ENCODE measurements at regions not wholly inside any gene's neighbourhood (a gene's known extent, or its start where the extent isn't known, plus 50 kb on each side); places are given as distances from the start of the nearest gene placed in this dataset.
"Not testable (repeated sequence)": the region's sequence is repeated elsewhere in the genome, so short reads cannot be mapped to it uniquely, and the experiment has no call there.

DNA sequence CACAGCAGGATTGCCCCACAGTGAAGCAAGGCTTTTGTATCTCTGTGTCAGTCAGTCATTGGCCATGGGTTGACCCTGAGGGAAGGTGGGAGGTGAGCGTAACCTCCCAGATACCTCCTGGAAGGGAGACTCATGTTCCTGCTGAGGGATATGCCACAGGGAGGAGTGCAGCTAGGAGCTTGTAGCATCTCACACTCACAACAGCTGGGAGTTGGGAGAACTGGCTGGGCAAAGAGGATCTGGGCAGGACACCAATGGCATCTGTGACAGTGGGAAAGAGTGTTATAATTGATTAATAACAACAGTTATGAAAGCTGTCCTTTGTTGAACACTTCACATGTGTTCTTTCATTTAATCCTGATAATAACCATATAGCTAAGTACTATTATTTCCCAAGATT, 171.0 kb downstream of the TLE3 start:
- WGBS, 2 experiments (ENCODE audit: insufficient coverage in 2 of 2), result 67% methylated on average over 1 of the region's 1 CpG; no CpG with 5 or more reads in 1 of the 2 experiments
- Histone ChIP-seq H3K27ac (ENCODE audit: low read depth, low read length, severe bottlenecking) (no peak overlapping the region), H3K9me3 (ENCODE audit: control insufficient read depth, low read length) (peaks cover 12% of the 10 kb centered on the region), H3K4me1 (ENCODE audit: control insufficient read depth, insufficient read depth, low read length, poor library complexity, severe bottlenecking) (no peaks in the 10 kb centered on the region), H3K4me3 (ENCODE audit: extremely low read depth, insufficient read depth, low read length, poor library complexity, severe bottlenecking) (no peak overlapping the region), H3K36me3 (ENCODE audit: control insufficient read depth, insufficient read depth, low read length) (no peaks in the 10 kb centered on the region)

GRCh38 chr15:69928890-69929289, 168.8 kb downstream of the TLE3 start:
- 88% methylated on average over 1 to 2 of the region's 2 CpGs for WGBS, 2 experiments (ENCODE audit: insufficient coverage in 2 of 2)
- H3K9me3 ChIP-seq (ENCODE audit: control insufficient read depth, low read length), result peaks cover 12% of the 10 kb centered on the region
- H3K27ac ChIP-seq (ENCODE audit: low read depth, low read length, severe bottlenecking); H3K36me3 ChIP-seq (ENCODE audit: control insufficient read depth, insufficient read depth, low read length); H3K4me3 ChIP-seq (ENCODE audit: extremely low read depth, insufficient read depth, low read length, poor library complexity, severe bottlenecking); H3K4me1 ChIP-seq (ENCODE audit: control insufficient read depth, insufficient read depth, low read length, poor library complexity, severe bottlenecking): not testable (repeated sequence)

GRCh38 chr15:69929905-69930630, 167.6 kb downstream of the TLE3 start:
- H3K4me1 ChIP-seq (ENCODE audit: control insufficient read depth, insufficient read depth, low read length, poor library complexity, severe bottlenecking), result no peaks in the 10 kb centered on the region
- H3K4me3 ChIP-seq (ENCODE audit: extremely low read depth, insufficient read depth, low read length, poor library complexity, severe bottlenecking), result no peak overlapping the region
- H3K9me3 ChIP-seq (ENCODE audit: control insufficient read depth, low read length), result peaks cover 11% of the 10 kb centered on the region
- no peaks in the 10 kb centered on the region for H3K36me3 ChIP-seq (ENCODE audit: control insufficient read depth, insufficient read depth, low read length)
- 83% methylated on average over 6 to 7 of the region's 10 CpGs for WGBS, 2 experiments (ENCODE audit: insufficient coverage in 2 of 2)
- H3K27ac ChIP-seq (ENCODE audit: low read depth, low read length, severe bottlenecking), result no peak overlapping the region

DNA sequence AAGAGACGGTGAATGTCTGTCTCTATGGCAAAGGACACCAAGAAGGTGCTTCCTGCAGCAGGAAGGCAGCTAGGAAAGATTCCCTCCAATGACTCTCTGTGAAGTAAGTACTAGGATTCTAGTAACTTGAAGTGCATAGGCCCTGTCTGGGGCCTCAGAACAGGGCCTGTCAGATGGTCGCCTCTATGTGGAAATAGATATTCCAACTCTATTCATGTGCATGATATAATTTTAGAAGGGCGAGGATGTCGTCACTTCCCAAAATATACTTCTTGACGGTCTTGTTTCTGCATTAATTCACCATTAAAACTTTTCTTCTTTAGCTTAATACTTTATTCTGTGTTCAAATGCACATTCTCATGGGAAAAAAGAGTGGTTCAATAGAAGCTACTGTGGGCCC, 167.0 kb downstream of the TLE3 start:
- Histone ChIP-seq H3K9me3 (ENCODE audit: control insufficient read depth, low read length) (peaks cover 13% of the 10 kb centered on the region), H3K27ac (ENCODE audit: low read depth, low read length, severe bottlenecking) (no peak overlapping the region), H3K4me3 (ENCODE audit: extremely low read depth, insufficient read depth, low read length, poor library complexity, severe bottlenecking) (no peak overlapping the region), H3K36me3 (ENCODE audit: control insufficient read depth, insufficient read depth, low read length) (no peaks in the 10 kb centered on the region), H3K4me1 (ENCODE audit: control insufficient read depth, insufficient read depth, low read length, poor library complexity, severe bottlenecking) (no peaks in the 10 kb centered on the region)
- WGBS, 2 experiments (ENCODE audit: insufficient coverage in 2 of 2), result 100% methylated on average over 1 of the region's 5 CpGs; no CpG with 5 or more reads in 1 of the 2 experiments

- no peaks in the 10 kb centered on the region for H3K36me3 ChIP-seq (ENCODE audit: control insufficient read depth, insufficient read depth, low read length)
- H3K4me1 ChIP-seq (ENCODE audit: control insufficient read depth, insufficient read depth, low read length, poor library complexity, severe bottlenecking), result no peaks in the 10 kb centered on the region
- 95 to 98% methylated on average over 5 of the region's 5 CpGs for WGBS, 2 experiments (ENCODE audit: insufficient coverage in 2 of 2)
- H3K27ac ChIP-seq (ENCODE audit: low read depth, low read length, severe bottlenecking), result no peak overlapping the region
- no peak overlapping the region for H3K4me3 ChIP-seq (ENCODE audit: extremely low read depth, insufficient read depth, low read length, poor library complexity, severe bottlenecking)
- peaks cover 16% of the 10 kb centered on the region for H3K9me3 ChIP-seq (ENCODE audit: control insufficient read depth, low read length)
Observed at GRCh38 chr15:69931156-69931555, 166.6 kb downstream of the TLE3 start.

DNA sequence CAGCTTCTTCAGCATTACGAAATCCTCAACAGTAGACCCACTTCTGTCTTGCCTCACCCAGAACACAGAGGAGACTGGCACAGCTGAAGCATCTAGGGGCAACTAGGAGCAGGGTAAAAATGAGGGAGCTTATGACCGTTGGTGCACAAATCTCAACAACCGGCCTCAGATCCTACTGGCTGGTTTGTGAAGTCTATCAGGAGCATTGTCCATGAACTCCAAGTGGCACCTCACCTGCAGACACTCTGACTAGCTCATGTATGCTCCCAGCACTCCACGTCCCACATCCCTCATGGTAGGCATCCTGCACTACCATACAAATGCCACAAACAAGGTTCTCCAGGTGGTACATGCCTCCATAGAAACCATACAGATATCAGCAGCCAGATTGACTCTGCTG, 163.1 kb downstream of the TLE3 start:
- H3K4me3 ChIP-seq (ENCODE audit: extremely low read depth, insufficient read depth, low read length, poor library complexity, severe bottlenecking), result no peak overlapping the region
- WGBS, 2 experiments (ENCODE audit: insufficient coverage in 2 of 2), result 81% methylated on average over 3 to 4 of the region's 4 CpGs
- peaks cover 10% of the 10 kb centered on the region for H3K9me3 ChIP-seq (ENCODE audit: control insufficient read depth, low read length)
- no peaks in the 10 kb centered on the region for H3K36me3 ChIP-seq (ENCODE audit: control insufficient read depth, insufficient read depth, low read length)
- H3K4me1 ChIP-seq (ENCODE audit: control insufficient read depth, insufficient read depth, low read length, poor library complexity, severe bottlenecking), result no peaks in the 10 kb centered on the region
- H3K27ac ChIP-seq (ENCODE audit: low read depth, low read length, severe bottlenecking), result no peak overlapping the region

DNA sequence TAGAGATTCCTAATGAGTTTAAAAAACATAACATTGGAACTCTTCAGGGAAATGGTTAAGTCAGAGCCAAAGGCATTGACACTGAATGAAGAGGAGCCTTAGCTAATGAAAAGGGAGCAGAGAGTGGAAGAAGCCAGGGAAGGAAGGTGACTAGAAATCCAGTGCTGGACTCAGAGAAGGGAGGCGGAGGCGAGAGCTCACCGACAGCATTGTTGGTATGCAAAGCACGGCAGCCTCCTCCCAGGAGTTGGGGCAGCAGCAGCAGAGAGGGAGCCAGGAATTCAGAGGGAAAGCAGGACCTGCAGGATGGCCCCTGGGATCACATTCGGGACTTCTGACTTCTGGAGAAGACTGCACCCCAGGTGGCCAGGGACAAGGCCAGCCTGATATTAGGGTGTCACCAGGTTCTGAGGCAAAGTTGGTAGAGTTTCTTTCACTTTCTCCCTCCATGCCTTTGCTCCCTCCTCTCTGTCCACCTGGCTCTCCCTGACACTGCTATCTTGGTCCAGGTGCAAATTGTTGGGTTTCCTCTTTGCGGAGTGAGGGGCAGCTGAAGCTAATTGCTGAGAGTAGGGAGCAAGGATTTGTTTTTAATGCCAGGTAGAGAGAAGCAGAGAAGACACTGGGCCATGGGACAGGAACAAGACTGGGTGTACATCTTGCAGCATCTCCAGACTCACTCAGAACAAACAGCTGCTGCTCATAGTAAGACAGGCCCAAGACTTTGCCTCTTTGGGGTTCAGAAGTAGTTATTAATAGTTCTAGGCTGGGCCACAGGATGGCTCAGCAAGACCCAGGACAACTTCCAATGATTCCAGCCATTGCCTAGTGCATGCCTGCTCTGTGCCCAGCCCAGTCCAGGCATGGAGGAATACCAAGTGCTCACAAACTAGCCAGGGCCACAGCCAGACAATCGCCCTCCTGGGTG, 157.9 kb downstream of the TLE3 start:
- peaks cover 10% of the 10 kb centered on the region for H3K4me1 ChIP-seq (ENCODE audit: control insufficient read depth, insufficient read depth, low read length, poor library complexity, severe bottlenecking)
- H3K27ac ChIP-seq (ENCODE audit: low read depth, low read length, severe bottlenecking), result no peak overlapping the region
- WGBS, 2 experiments (ENCODE audit: insufficient coverage in 2 of 2), result 25 to 28% methylated on average over 6 of the region's 7 CpGs
- no peak overlapping the region for H3K4me3 ChIP-seq (ENCODE audit: extremely low read depth, insufficient read depth, low read length, poor library complexity, severe bottlenecking)
- H3K9me3 ChIP-seq (ENCODE audit: control insufficient read depth, low read length), result peaks cover 10% of the 10 kb centered on the region
- no peaks in the 10 kb centered on the region for H3K36me3 ChIP-seq (ENCODE audit: control insufficient read depth, insufficient read depth, low read length)

- no peak overlapping the region for H3K27ac ChIP-seq (ENCODE audit: low read depth, low read length, severe bottlenecking)
- H3K4me1 ChIP-seq (ENCODE audit: control insufficient read depth, insufficient read depth, low read length, poor library complexity, severe bottlenecking), result peaks cover 10% of the 10 kb centered on the region
- H3K4me3 ChIP-seq (ENCODE audit: extremely low read depth, insufficient read depth, low read length, poor library complexity, severe bottlenecking), result no peak overlapping the region
- WGBS, 2 experiments (ENCODE audit: insufficient coverage in 2 of 2), result 94 to 95% methylated on average over 15 to 22 of the region's 24 CpGs
- peaks cover 4% of the 10 kb centered on the region for H3K9me3 ChIP-seq (ENCODE audit: control insufficient read depth, low read length)
- H3K36me3 ChIP-seq (ENCODE audit: control insufficient read depth, insufficient read depth, low read length), result no peaks in the 10 kb centered on the region
Observed at GRCh38 chr15:69940441-69941300, 157.0 kb downstream of the TLE3 start.

- WGBS, 2 experiments (ENCODE audit: insufficient coverage in 2 of 2), result 95 to 97% methylated on average over 20 of the region's 20 CpGs
- Histone ChIP-seq H3K9me3 (ENCODE audit: control insufficient read depth, low read length) (no peaks in the 10 kb centered on the region), H3K4me3 (ENCODE audit: extremely low read depth, insufficient read depth, low read length, poor library complexity, severe bottlenecking) (no peak overlapping the region), H3K4me1 (ENCODE audit: control insufficient read depth, insufficient read depth, low read length, poor library complexity, severe bottlenecking) (peaks cover 10% of the 10 kb centered on the region), H3K36me3 (ENCODE audit: control insufficient read depth, insufficient read depth, low read length) (no peaks in the 10 kb centered on the region), H3K27ac (ENCODE audit: low read depth, low read length, severe bottlenecking) (no peak overlapping the region)
Observed at GRCh38 chr15:69941301-69941605, 156.5 kb downstream of the TLE3 start.

DNA sequence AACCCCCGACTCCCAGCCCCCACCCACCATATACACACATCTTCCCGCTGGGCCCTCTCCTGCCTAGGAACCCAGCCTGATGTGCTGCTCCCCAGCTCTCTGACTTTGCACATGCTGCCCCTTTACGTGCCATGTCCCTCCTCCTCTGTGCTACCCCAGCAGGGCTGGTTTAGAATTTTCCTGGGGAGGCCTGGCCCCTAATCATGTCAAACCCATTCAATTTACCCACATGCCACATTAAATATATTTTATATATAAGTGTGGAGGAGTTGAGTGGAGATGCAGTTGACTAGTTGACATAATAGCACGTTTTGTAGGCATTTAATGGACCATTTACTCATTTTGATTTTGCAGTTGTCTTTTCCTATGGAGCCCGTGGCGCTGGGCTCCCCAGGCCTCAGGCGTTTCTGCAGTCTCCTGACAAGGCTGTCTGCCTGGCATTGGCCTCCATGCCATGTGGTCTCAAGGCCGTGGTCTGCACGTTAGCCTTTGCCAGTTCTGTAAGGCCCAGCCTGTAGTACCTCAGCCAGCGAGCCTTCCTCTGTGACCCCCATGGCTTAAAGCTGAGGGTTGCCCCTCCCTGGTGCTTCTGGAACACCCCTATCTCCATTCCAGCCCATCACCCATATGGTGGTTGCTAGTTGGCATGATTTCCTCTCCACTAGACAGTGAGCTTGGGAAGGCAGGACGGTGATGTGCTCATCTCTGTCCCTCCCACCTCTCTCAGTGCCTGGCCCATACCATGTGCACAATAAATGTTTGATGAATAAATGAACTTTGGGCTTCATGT, 155.8 kb downstream of the TLE3 start:
- Histone ChIP-seq H3K4me3 (ENCODE audit: extremely low read depth, insufficient read depth, low read length, poor library complexity, severe bottlenecking) (no peak overlapping the region), H3K4me1 (ENCODE audit: control insufficient read depth, insufficient read depth, low read length, poor library complexity, severe bottlenecking) (peaks cover 10% of the 10 kb centered on the region), H3K9me3 (ENCODE audit: control insufficient read depth, low read length) (no peaks in the 10 kb centered on the region), H3K27ac (ENCODE audit: low read depth, low read length, severe bottlenecking) (no peak overlapping the region), H3K36me3 (ENCODE audit: control insufficient read depth, insufficient read depth, low read length) (no peaks in the 10 kb centered on the region)
- WGBS, 2 experiments (ENCODE audit: insufficient coverage in 2 of 2), result 82 to 86% methylated on average over 5 to 9 of the region's 11 CpGs
